RWPE1 (cell line): ENCODE measurements at regions not wholly inside any gene's neighbourhood (a gene's known extent, or its start where the extent isn't known, plus 50 kb on each side); places are given as distances from the start of the nearest gene placed in this dataset.

Experiments used
- CTCF ChIA-PET: fragments of 350-600 bp; sonication (Branson Sonifier 250); formaldehyde crosslinking; extraction: SDS; loops from one replicate; lab custom pipeline; 2021; lab: Yijun Ruan, JAX
- POLR2A ChIA-PET: fragments of 400-600 bp; formaldehyde crosslinking; extraction: SDS; loops from one replicate; lab custom pipeline; 2020; ENCODE audit warnings: antibody characterized with exemption; ENCODE audit not compliant: low non-redundant PET; lab: Yijun Ruan, JAX
- DNase-seq: peaks from one replicate; pipeline ENCODE4 v3.0.0; 2012; ENCODE audit warnings: low spot score
- H3K27ac ChIP-seq: fragments of 450-650 bp; 2 replicates; pipeline ENCODE4 v1.5.1; 2017
- TF ChIP-seq, protein P1 (sequence below): fragments of 450-650 bp; conservative IDR thresholded peaks from 2 replicates; pipeline ENCODE4 v1.5.1; 2017; ENCODE audit warnings: low read depth, mild to moderate bottlenecking

DNA sequence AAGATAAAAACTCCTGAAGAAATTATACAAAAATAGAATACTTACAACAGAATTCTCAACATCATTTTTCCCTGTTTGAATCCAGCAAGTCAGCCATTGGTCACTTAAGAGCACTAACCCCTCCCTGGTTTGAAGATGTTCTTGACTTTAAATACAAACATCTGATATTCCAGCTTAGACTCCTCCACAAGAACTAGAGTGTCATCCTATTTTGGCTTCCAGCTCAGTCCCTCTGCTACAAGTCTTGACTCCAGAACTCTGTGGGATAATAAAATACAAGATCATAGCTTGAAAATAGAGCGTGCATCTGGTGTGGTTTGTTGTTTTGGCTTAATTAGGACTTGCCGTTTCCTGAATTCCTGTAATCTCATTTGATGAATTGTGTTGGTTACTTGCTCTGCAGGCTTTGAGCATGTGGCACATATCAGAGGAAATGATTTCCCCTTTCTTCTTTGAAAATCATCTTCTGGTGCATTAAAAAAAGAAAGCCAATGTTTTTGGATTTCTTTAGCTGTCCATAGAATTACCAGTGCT is 63.7 kb upstream of the DPT start:
- H3K27ac ChIP-seq, result no peak overlapping the region
- no peak for DNase-seq
- POLR2A ChIA-PET, result no interaction called here
- TF ChIP-seq, protein P1, sequence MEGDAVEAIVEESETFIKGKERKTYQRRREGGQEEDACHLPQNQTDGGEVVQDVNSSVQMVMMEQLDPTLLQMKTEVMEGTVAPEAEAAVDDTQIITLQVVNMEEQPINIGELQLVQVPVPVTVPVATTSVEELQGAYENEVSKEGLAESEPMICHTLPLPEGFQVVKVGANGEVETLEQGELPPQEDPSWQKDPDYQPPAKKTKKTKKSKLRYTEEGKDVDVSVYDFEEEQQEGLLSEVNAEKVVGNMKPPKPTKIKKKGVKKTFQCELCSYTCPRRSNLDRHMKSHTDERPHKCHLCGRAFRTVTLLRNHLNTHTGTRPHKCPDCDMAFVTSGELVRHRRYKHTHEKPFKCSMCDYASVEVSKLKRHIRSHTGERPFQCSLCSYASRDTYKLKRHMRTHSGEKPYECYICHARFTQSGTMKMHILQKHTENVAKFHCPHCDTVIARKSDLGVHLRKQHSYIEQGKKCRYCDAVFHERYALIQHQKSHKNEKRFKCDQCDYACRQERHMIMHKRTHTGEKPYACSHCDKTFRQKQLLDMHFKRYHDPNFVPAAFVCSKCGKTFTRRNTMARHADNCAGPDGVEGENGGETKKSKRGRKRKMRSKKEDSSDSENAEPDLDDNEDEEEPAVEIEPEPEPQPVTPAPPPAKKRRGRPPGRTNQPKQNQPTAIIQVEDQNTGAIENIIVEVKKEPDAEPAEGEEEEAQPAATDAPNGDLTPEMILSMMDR, result no peak
- CTCF ChIA-PET, result no interaction called here

DNA sequence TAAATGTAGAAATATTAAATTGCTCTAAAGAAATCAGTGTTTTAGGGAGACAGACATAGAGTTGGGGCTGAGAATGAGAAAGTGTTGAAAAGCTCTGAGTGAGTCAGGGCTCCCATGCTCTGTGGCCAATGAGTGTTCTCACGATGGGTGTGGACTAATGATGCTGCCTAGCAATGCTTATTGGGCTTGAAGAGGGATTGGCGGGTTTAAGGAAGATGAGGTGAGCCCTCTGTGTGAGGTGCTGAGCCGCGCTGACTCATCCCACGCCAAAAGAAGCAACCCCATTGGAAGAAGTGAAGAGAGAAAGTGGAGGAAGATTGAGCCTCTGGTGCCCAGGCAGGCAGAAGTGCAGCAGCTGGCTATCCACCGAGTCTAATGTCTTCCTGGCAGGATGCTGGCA is 65.1 kb upstream of the DPT start:
- no peak for DNase-seq
- POLR2A ChIA-PET, result no interaction called here
- TF ChIP-seq, protein P1, result no peak
- no peak overlapping the region for H3K27ac ChIP-seq
- CTCF ChIA-PET, result no interaction called here

GRCh38 chr1:168795681-168796080 is 66.7 kb upstream of the DPT start:
- CTCF ChIA-PET, result no interaction called here
- POLR2A ChIA-PET, result no interaction called here
- DNase-seq, result no peak
- TF ChIP-seq, protein P1, result no peak
- H3K27ac ChIP-seq, result no peak overlapping the region

- TF ChIP-seq, protein P1, result no peak
- DNase-seq, result no peak
- POLR2A ChIA-PET, result no interaction called here
- H3K27ac ChIP-seq, result no peak overlapping the region
- CTCF ChIA-PET, result no interaction called here
Observed at GRCh38 chr1:168799927-168800605, 71.1 kb upstream of the DPT start.

GRCh38 chr1:168801032-168801745 is 72.2 kb upstream of the DPT start:
- TF ChIP-seq, protein P1, result no peak
- DNase-seq, result peak; percentile 4
- H3K27ac ChIP-seq, result no peak overlapping the region
- ChIA-PET CTCF (no interaction called here), POLR2A (no interaction called here)

- CTCF ChIA-PET, result no interaction called here
- H3K27ac ChIP-seq, result no peak overlapping the region
- DNase-seq, result no peak
- TF ChIP-seq, protein P1, result no peak
- POLR2A ChIA-PET, result no interaction called here
Observed at GRCh38 chr1:168803806-168804510, 75.0 kb upstream of the DPT start.
